Small intestine (tissue), 7 donors: ENCODE measurements at regions not wholly inside any gene's neighbourhood (a gene's known extent, or its start where the extent isn't known, plus 50 kb on each side); places are given as distances from the start of the nearest gene placed in this dataset.

Experiments used
- DNase-seq, 2 donors: peaks; one replicate each; pipeline versions ENCODE4 v3.0.0 to v3.0.0-alpha.2; 2013
- FAIRE-seq: peaks from 2 replicates; lab custom pipeline; 2012; peaks lifted over from hg19 to GRCh38; lab: Jason Lieb, UNC
- H3K27ac ChIP-seq, 3 donors: one replicate each; pipeline ENCODE4 v1.5.1; 2013; ENCODE audit warnings: low read length in 2 of 3, mild to moderate bottlenecking in 2 of 3, control low read depth in 1 of 3, inconsistent platforms in 1 of 3, low read depth in 1 of 3, moderate library complexity in 1 of 3
- H3K27me3 ChIP-seq, 3 donors: one replicate each; pipeline ENCODE4 v1.6.1; 2013; ENCODE audit warnings: low read length in 3 of 3, inconsistent platforms in 1 of 3; ENCODE audit not compliant: control insufficient read depth in 3 of 3, insufficient read depth in 3 of 3
- H3K36me3 ChIP-seq, 3 donors: one replicate each; pipeline ENCODE4 v1.6.1; 2013; ENCODE audit warnings: low read length in 3 of 3, inconsistent platforms in 1 of 3, low read depth in 1 of 3, mild to moderate bottlenecking in 1 of 3, moderate library complexity in 1 of 3; ENCODE audit not compliant: control insufficient read depth in 3 of 3, insufficient read depth in 2 of 3
- H3K4me1 ChIP-seq, 3 donors: one replicate each; pipeline ENCODE4 v1.6.1; 2013; ENCODE audit warnings: low read length in 2 of 3, inconsistent platforms in 1 of 3, low read depth in 1 of 3, mild to moderate bottlenecking in 1 of 3, moderate library complexity in 1 of 3; ENCODE audit not compliant: control insufficient read depth in 3 of 3, insufficient read depth in 2 of 3
- H3K4me3 ChIP-seq, 3 donors: one replicate each; pipeline ENCODE4 v1.5.1; 2013; ENCODE audit warnings: low read length in 3 of 3, control low read depth in 1 of 3, inconsistent platforms in 1 of 3, low read depth in 1 of 3, mild to moderate bottlenecking in 1 of 3, moderate library complexity in 1 of 3
- H3K9me3 ChIP-seq, 2 donors: one replicate each; pipeline ENCODE4 v1.6.1; 2013; ENCODE audit warnings: low read depth in 1 of 2, low read length in 1 of 2; ENCODE audit not compliant: control insufficient read depth in 2 of 2, insufficient read depth in 1 of 2
- WGBS, 3 donors: extraction: QIAGEN DNeasy Blood & Tissue Kit; methylation state at CpG; one replicate each; pipeline ENCODE4 v1.1.7; 2013; 5-methylcytosine and 5-hydroxymethylcytosine counted together
- donor health status: healthy with polysubstance abuse.
- donor health status: control.
- donor health status: control.
- donor health status: Bipolar disorder and iron deficiency.
- donor health status: healthy.

DNA sequence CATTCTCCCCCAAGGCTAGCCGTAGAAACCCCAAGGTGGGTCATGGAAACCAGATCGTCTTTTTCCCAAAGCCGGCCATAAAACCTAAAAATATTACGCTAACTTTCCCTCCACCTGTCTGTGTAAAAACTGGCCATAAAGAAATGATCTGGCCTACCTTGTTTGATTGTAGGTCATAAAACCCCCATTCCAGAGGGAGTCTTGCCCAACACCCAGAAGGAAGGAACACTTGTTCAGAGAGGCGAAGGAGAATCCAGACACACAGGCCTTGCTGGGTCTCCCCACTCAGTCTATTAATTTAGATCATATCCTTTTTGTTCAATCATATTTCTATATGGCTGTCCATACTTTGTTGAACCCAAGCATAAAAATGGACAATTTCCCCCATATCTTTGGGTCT is 344.7 kb downstream of the HRH4 start:
- no peak overlapping the region for H3K27ac ChIP-seq
- no peak for FAIRE-seq

DNA sequence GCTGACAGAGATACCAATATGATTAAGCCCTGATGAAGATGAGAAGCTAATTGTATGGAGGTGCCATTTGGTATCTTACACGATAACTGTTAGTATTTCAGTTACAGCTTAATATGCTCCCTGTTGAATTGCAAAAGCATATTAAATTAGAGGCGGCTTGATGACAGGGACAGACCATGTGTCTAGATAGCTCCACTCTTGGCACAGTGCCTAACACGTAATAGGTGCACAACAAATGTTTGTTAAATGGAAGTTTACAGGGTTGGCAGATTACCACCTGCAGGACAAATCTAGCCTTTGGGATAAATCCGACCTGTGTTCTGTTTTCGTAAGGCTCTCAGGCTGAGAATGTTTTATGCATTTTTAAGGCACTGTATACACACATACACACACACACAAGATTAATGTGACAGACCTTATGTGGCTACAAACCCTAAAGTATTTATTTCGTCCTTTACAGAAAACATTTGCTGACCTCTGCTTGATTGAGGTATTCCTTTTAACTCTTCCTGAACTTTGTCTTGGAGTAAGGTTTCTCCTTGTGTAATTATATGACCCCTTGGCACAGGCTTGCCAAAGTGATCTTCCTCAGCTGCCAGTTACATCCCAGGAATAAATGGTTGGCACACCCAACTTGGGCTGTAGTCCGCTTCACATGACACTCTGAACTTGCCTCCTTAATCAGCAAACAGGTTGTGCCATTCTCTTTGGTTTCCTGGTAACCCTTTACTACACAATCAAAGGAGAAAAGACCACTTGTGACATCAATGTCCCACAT is 348.9 kb downstream of the HRH4 start:
- Histone ChIP-seq H3K4me1 (peaks cover 0 to 9% (median 0%) of the 10 kb centered on the region in 3 donors), H3K27ac (no peak overlapping the region), H3K9me3 (no peaks in the 10 kb centered on the region), H3K36me3 (no peaks in the 10 kb centered on the region), H3K4me3 (no peak overlapping the region), H3K27me3 (no peaks in the 10 kb centered on the region)
- DNase-seq (peak; percentile 47 to 76), FAIRE-seq (no peak)
- 51 to 77% (median 56%) methylated on average over 7 of the region's 7 CpGs for WGBS, 3 donors

More for the DNA sequence above, 344.7 kb downstream of the HRH4 start:
- H3K4me1 ChIP-seq: peaks cover 0 to 6% (median 2%) of the 10 kb centered on the region in 3 donors
- H3K9me3 ChIP-seq: no peaks in the 10 kb centered on the region
- no peaks in the 10 kb centered on the region for H3K36me3 ChIP-seq
- WGBS, 3 donors: 41 to 80% (median 51%) methylated on average over 5 of the region's 5 CpGs
- no peak overlapping the region for H3K4me3 ChIP-seq
- DNase-seq: no peak
- H3K27me3 ChIP-seq: no peaks in the 10 kb centered on the region

DNA sequence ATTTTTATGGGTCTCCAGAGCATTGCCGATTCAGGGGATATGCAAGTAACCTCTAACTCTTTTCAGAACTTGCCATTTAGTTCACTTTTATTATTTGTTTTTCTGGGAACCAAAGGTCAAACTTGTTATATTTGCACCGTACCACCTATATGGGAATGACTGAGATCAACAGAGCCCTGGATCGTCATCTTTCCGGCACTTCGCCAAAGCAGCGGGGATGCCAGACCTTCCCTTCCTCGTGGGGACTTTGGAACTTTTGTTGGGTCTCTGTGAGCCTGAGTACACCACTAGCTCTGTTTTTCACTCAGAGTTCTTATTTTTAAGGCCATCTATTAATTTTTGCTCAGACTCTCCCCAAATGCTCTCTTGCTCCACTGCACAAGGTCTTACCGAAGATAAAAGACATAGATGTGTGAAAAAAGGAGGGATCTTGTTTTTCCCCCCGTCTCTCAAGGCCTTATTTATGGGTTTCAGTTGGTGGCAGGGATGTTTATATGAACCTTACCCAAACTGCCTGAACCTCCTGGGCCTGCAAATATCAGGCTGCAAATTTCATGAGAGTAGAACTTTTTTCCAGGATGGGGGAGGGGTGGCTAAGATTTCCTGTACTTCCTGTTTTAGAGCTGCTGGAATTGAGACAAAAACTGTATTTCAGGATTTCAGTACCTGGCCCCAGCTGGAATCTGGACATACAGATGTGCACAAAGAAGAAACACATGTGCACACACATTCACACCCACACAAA is 350.3 kb downstream of the HRH4 start:
- peaks cover 0 to 9% (median 0%) of the 10 kb centered on the region in 3 donors for H3K4me1 ChIP-seq
- no peak for FAIRE-seq
- no peak overlapping the region for H3K4me3 ChIP-seq
- H3K27ac ChIP-seq: no peak overlapping the region
- H3K36me3 ChIP-seq: no peaks in the 10 kb centered on the region
- H3K9me3 ChIP-seq: no peaks in the 10 kb centered on the region
- H3K27me3 ChIP-seq: no peaks in the 10 kb centered on the region
- DNase-seq: peak in 1 of 2 donors; percentile 9
- 59 to 71% (median 68%) methylated on average over 9 of the region's 9 CpGs for WGBS, 3 donors

DNA sequence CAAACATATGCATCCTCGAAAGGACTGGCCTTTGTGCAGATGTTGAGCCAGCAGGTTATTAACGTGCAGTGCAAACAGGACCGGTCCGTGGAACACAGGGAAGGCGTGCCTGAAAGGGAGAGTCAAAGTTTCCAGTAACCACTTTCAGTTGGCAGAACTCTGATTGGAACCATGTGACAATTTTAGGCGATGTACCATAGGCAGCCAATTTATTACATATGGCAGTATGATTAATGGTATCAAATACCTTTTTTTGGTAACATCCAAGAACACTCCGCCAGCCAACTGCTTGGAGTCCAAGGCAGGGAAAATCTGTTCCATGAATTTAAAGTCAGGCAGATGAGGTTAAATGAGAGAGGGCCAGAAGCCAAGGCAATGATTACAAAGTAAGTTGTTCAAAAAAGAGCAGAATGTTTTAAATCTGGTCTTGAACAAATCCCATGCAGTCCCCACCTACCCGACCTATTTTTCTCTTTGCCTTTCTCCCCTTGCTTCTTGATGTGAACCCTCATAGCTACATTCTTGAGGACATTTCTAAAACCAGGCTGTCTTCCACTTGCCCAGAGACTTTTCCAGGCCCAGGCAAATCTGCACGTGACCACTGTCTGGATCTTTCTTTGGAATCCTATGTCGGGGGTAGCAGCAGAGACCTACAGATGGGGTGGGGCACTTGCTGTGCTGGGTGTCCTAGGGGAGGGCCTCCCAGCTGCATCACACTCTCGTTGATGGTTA is 351.7 kb downstream of the HRH4 start:
- Histone ChIP-seq H3K4me3 (no peak overlapping the region), H3K9me3 (no peaks in the 10 kb centered on the region), H3K27ac (no peak overlapping the region), H3K27me3 (peaks cover 0 to 3% (median 0%) of the 10 kb centered on the region in 3 donors), H3K36me3 (no peaks in the 10 kb centered on the region), H3K4me1 (peaks cover 0 to 9% (median 0%) of the 10 kb centered on the region in 3 donors)
- no peak for FAIRE-seq
- WGBS, 3 donors: 50 to 65% (median 56%) methylated on average over 11 of the region's 11 CpGs
- DNase-seq: peak in 1 of 2 donors; percentile 14

DNA sequence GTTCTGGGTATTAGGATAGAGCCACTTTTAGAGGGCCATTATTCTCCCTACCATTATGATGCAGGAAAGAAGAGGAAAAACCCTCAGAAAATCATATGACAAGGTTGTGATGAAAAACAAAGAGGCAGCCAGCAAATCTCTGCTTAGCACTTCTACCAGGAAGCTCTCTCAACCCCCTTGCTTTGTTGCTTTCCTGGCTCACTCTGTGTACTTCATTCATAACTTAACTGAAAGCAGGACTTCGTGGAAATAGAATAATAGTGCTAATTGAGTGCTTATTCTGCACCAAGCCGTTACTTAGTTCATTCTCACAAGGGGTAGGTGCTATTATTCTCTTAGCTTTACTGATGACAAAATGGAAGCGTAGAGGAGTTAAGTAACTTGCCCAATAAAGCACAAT is 354.1 kb downstream of the HRH4 start:
- Histone ChIP-seq H3K27ac (no peak overlapping the region), H3K4me3 (no peak overlapping the region), H3K9me3 (no peaks in the 10 kb centered on the region), H3K27me3 (peaks cover 0 to 3% (median 3%) of the 10 kb centered on the region in 3 donors), H3K4me1 (peaks cover 0 to 6% (median 0%) of the 10 kb centered on the region in 3 donors), H3K36me3 (no peaks in the 10 kb centered on the region)
- DNase-seq (no peak), FAIRE-seq (no peak)
- WGBS, 3 donors: 77 to 86% (median 78%) methylated on average over 3 of the region's 3 CpGs

DNA sequence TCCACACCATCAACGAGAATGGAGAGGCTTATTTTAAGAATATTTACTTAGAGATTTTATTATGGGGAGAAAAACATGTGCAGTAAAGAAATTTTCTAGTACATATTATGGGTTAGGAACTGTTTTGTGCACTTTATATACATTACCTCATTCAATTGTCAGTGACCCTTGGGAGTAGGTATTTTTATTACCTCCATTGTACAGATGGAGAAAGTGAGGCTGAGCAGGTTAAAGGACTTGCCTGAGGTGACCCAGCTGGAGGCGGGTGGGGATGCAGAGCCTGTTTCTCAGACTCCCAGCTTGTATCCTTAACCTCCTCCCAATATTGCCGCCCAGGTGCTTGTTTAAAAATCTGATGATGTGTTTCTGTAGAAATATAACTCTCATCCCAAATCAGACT is 356.7 kb downstream of the HRH4 start:
- Histone ChIP-seq H3K27ac (no peak overlapping the region), H3K36me3 (no peaks in the 10 kb centered on the region), H3K4me1 (no peaks in the 10 kb centered on the region), H3K9me3 (no peaks in the 10 kb centered on the region), H3K4me3 (no peak overlapping the region), H3K27me3 (peaks cover 0 to 3% (median 3%) of the 10 kb centered on the region in 3 donors)
- 55 to 85% (median 65%) methylated on average over 3 of the region's 3 CpGs for WGBS, 3 donors
- DNase-seq (no peak), FAIRE-seq (no peak)

DNA sequence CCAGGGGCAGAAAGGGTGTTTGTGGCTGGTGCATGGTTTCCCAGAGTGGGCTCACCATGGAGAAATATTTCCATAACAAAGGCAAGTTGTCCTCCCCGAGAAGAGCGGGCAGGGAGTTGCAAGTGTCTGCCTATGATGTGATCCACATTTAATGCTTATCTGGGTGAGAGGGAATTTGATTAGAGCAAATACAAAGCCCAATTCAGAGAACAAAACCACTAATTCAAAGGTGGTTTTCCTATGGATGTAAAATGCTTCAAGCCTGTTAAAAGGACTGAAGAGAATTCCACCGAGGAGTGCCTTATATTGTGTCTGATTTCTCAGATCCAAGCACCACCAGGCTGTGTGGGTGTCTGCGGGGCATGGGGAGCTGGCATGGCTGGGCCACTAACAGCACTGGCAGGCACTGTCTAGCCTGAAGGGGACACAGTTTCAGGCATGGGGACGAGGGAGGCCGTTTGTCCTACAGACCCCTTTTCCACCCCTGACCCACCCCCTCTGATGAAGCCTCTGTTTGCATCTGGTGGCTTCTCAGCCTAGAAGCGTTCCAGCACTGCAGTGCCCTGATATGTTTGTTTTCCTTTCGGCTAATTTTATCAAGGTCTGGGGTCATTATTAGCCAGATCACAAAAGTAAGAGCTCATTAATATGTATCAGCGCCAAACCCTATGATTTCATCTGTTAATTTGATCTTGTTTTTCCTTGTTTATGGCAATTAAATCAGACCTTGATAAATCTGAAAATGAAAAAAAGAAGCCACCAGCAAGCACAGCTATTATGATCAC is 357.3 kb downstream of the HRH4 start:
- no peaks in the 10 kb centered on the region for H3K36me3 ChIP-seq
- no peaks in the 10 kb centered on the region for H3K9me3 ChIP-seq
- no peaks in the 10 kb centered on the region for H3K4me1 ChIP-seq
- no peak overlapping the region for H3K4me3 ChIP-seq
- H3K27me3 ChIP-seq: peaks cover 0 to 3% (median 3%) of the 10 kb centered on the region in 3 donors
- WGBS, 3 donors: 16 to 50% (median 28%) methylated on average over 9 of the region's 9 CpGs
- no peak overlapping the region for H3K27ac ChIP-seq
- DNase-seq: no peak
- no peak for FAIRE-seq
